OCI-LY3 (cell line): ENCODE measurements at regions not wholly inside any gene's neighbourhood (a gene's known extent, or its start where the extent isn't known, plus 50 kb on each side); places are given as distances from the start of the nearest gene placed in this dataset.

Source experiments
- H2AFZ ChIP-seq: fragments of 200-600, 300-600 bp; shearing (Covaris generic); 2 replicates; pipeline ENCODE4 v1.6.0; 2014; ENCODE audit warnings: antibody characterized with exemption, low read depth, low read length
- H3K27ac ChIP-seq: fragments of 200-600, 300-600 bp; sonication (generic); 2 replicates; pipeline ENCODE4 v1.5.1; 2014; ENCODE audit warnings: mild to moderate bottlenecking, low read length, moderate library complexity, mixed read lengths
- H3K27me3 ChIP-seq: fragments of 200-600, 300-600 bp; sonication (generic); 2 replicates; pipeline ENCODE4 v1.6.1; 2014; ENCODE audit warnings: low read depth, low read length, mixed read lengths
- H3K36me3 ChIP-seq: fragments of 200-600, 300-600 bp; sonication (generic); replicated peaks from 2 replicates; pipeline ENCODE3; 2014; ENCODE audit warnings: low read depth, low read length, mixed read lengths
- H3K4me1 ChIP-seq: fragments of 300-600, 200-600 bp; sonication (generic); 2 replicates; pipeline ENCODE4 v1.6.1; 2014; ENCODE audit warnings: low read length, mixed read lengths
- H3K4me2 ChIP-seq: fragments of 200-600, 300-600 bp; sonication (generic); 2 replicates; pipeline ENCODE4 v1.6.1; 2014; ENCODE audit warnings: low read length, mixed read lengths
- H3K4me3 ChIP-seq: fragments of 300-600, 200-600 bp; sonication (generic); 2 replicates; pipeline ENCODE4 v1.5.1; 2014; ENCODE audit warnings: antibody characterized with exemption, mild to moderate bottlenecking, low read length, moderate library complexity
- H3K79me2 ChIP-seq: fragments of 300-600, 200-600 bp; shearing (Covaris generic); 2 replicates; pipeline ENCODE4 v1.6.1; 2014; ENCODE audit warnings: mild to moderate bottlenecking, low read length, mixed read lengths
- H3K9ac ChIP-seq: fragments of 300-600, 200-600 bp; shearing (Covaris generic); 2 replicates; pipeline ENCODE4 v1.6.0; 2014; ENCODE audit warnings: mild to moderate bottlenecking, low read length, moderate library complexity
- H3K9me3 ChIP-seq: fragments of 200-600, 300-600 bp; shearing (Covaris generic); 2 replicates; pipeline ENCODE4 v1.6.1; 2014; ENCODE audit warnings: low read length, mixed read lengths; ENCODE audit not compliant: insufficient read depth
- H4K20me1 ChIP-seq: fragments of 200-600, 300-600 bp; sonication (generic); 2 replicates; pipeline ENCODE4 v1.6.1; 2016; ENCODE audit warnings: low read length, mixed read lengths; ENCODE audit not compliant: insufficient read depth
- CTCF ChIP-seq: fragments of 200-600, 300-600 bp; sonication (generic); IDR thresholded peaks from 2 replicates; pipeline ENCODE4 v1.5.1; 2014; ENCODE audit warnings: antibody characterized with exemption, low read length, low read depth
- EZH2phosphoT487 ChIP-seq: fragments of 200-600 bp; shearing (Covaris generic); IDR thresholded peaks from 2 replicates; pipeline ENCODE4 v1.6.1; 2018; ENCODE audit warnings: antibody characterized with exemption, mixed run types, low read depth

GRCh38 chr3:44186712-44187111, 55.0 kb upstream of the TOPAZ1 start:
- H3K27ac ChIP-seq, result no peak overlapping the region
- no peak overlapping the region for H3K4me3 ChIP-seq
- no peaks in the 10 kb centered on the region for H3K36me3 ChIP-seq
- TF ChIP-seq EZH2phosphoT487 (no peak), CTCF (no peak)
- H4K20me1 ChIP-seq, result no peaks in the 10 kb centered on the region
- H3K9me3 ChIP-seq, result no peaks in the 10 kb centered on the region
- H3K4me2 ChIP-seq, result peak overlapping the region; percentile 41
- H2AFZ ChIP-seq, result no peak overlapping the region
- H3K9ac ChIP-seq, result no peak overlapping the region
- peaks cover 38% of the 10 kb centered on the region for H3K4me1 ChIP-seq
- H3K79me2 ChIP-seq, result no peaks in the 10 kb centered on the region
- peaks cover 7% of the 10 kb centered on the region; the same call in 1 of the 2 replicates for H3K27me3 ChIP-seq
